HG03066 (cell line): ENCODE measurements at regions not wholly inside any gene's neighbourhood (a gene's known extent, or its start where the extent isn't known, plus 50 kb on each side); places are given as distances from the start of the nearest gene placed in this dataset.

Source experiments
- ATAC-seq: cut with Tn5 transposase; IDR thresholded peaks from one replicate; pipeline ENCODE4 v1.9.1; 2021; ENCODE audit warnings: low read depth; ENCODE audit not compliant: unreplicated experiment

GRCh38 chr2:12227941-12228608, 481.6 kb downstream of the LPIN1 start:
- ATAC-seq: no peak

- no peak for ATAC-seq
These were observed 484.9 kb downstream of the LPIN1 start for GRCh38 chr2:12231288-12231687.

- no peak for ATAC-seq
These were observed 483.9 kb upstream of the TRIB2 start for GRCh38 chr2:12232876-12233275.

GRCh38 chr2:12236136-12236844, 480.4 kb upstream of the TRIB2 start:
- ATAC-seq: no peak

GRCh38 chr2:12240206-12240605, 476.5 kb upstream of the TRIB2 start:
- ATAC-seq: no peak

- ATAC-seq: no peak
These were observed 473.4 kb upstream of the TRIB2 start for GRCh38 chr2:12243381-12243780.

- no peak for ATAC-seq
These were observed 472.7 kb upstream of the TRIB2 start for GRCh38 chr2:12244070-12244469.

GRCh38 chr2:12251121-12251520, 465.6 kb upstream of the TRIB2 start:
- ATAC-seq: no peak

- no peak for ATAC-seq
These were observed 465.0 kb upstream of the TRIB2 start for GRCh38 chr2:12251749-12252148.

GRCh38 chr2:12253167-12253778, 463.5 kb upstream of the TRIB2 start:
- ATAC-seq: no peak

GRCh38 chr2:12254280-12254860, 462.4 kb upstream of the TRIB2 start:
- no peak for ATAC-seq

- ATAC-seq: no peak
These were observed 460.5 kb upstream of the TRIB2 start for GRCh38 chr2:12256206-12256605.

GRCh38 chr2:12257476-12257875, 459.3 kb upstream of the TRIB2 start:
- no peak for ATAC-seq

- ATAC-seq: no peak
These were observed 457.2 kb upstream of the TRIB2 start for GRCh38 chr2:12259493-12259892.

GRCh38 chr2:12261986-12262680, 454.6 kb upstream of the TRIB2 start:
- ATAC-seq: peak; percentile 35

GRCh38 chr2:12262681-12263436, 453.9 kb upstream of the TRIB2 start:
- ATAC-seq: peak; percentile 73

- no peak for ATAC-seq
These were observed 453.0 kb upstream of the TRIB2 start for GRCh38 chr2:12263730-12264129.

- no peak for ATAC-seq
These were observed 452.6 kb upstream of the TRIB2 start for GRCh38 chr2:12264146-12264545.

- ATAC-seq: no peak
These were observed 451.1 kb upstream of the TRIB2 start for GRCh38 chr2:12265646-12266045.

- ATAC-seq: no peak
These were observed 449.7 kb upstream of the TRIB2 start for GRCh38 chr2:12267042-12267441.
